ENCODE measurements at regions not wholly inside any gene's neighbourhood (a gene's known extent, or its start where the extent isn't known, plus 50 kb on each side); places are given as distances from the start of the nearest gene placed in this dataset.

DNA sequence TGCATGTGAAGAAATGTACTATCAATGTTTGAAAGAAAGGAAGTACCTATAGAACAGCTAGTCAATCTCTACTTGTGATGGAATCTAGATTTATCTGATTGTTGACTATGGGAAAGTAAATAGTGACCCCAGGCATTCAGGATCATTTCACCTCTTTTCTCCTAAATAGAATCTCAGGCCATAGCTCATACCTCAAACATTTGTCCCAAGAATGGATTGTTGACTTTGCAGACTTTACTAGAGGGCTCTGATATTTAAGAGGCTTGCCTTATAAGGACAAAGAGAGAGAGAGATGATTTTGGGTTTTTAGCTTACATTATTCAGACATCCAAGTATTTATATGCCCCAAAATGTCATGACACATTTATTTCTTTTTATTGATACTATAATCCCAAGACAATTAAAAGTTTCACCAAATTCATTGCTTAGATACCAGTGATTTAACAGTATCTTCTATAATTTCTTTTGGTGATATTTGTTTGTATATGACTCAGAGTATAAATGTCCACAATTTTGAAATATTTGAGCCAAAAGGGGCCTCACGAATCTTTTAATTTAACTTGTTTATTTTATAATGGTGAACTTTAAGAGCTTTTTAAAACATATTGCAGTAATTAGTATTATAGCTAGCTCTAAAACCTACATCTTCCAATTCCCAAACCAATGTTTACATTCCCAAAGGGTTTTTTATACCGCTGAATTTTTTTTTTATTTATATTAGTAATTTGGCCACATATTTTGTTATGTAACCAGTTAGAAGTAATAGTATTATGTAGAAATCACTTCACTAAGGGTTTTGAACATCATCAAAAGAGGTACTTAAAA lies 614.1 kb downstream of the PCDH7 start (continued):
- TF ChIP-seq SRF (IDR thresholded peaks at IDR 0.05; ENCODE audit: low read depth) (no peak), SIN3A (IDR thresholded peaks at IDR 0.05; ENCODE audit: low read depth) (no peak)

DNA sequence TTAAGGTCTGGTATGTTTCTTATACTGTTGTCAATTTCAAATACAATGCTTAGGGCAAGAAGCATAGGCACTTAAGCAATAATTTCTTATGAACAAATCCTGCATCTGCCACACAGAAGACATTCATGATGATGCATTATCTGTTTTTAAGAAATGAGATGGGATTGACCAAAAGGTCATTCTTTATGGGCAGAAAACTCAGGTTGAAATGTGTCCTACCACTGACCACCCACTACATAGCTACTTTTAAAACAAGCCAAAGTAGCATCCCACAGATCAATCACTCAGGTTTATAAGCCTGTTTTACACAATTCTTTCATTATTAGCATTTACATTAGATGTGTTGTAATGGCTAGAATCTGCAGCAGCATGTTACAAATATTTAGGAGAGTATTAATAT lies 617.8 kb downstream of the PCDH7 start:
- intact Hi-C loops (cut with micrococcal nuclease), result no loop called here
- BruUV-seq (replicated peaks), result no TSS peak
- RAD21 ChIA-PET (ENCODE audit: low non-redundant PET in 1 of 2, low total read pairs in 2 of 2, uncharacterized antibody in 2 of 2, unreplicated experiment in 2 of 2), result no interaction called here
- POLR2A ChIA-PET, result no interaction called here
- TF ChIP-seq, protein P1, sequence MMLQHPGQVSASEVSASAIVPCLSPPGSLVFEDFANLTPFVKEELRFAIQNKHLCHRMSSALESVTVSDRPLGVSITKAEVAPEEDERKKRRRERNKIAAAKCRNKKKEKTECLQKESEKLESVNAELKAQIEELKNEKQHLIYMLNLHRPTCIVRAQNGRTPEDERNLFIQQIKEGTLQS (IDR thresholded peaks at IDR 0.05), result no peak
- TF ChIP-seq POLR2AphosphoS5 (IDR thresholded peaks at IDR 0.05; ENCODE audit: low read depth, low read length) (no peak), SP1 (IDR thresholded peaks at IDR 0.05; ENCODE audit: low read depth) (no peak), ZFX (IDR thresholded peaks at IDR 0.05) (no peak), CBX3 (IDR thresholded peaks at IDR 0.05; ENCODE audit: low read depth) (no peak), RAD21 (IDR thresholded peaks at IDR 0.05; ENCODE audit: low read depth) (no peak), EZH2phosphoT487 (IDR thresholded peaks at IDR 0.05; ENCODE audit: borderline replicate concordance) (no peak), EZH2 (IDR thresholded peaks at IDR 0.05) (no peak), SRF (IDR thresholded peaks at IDR 0.05; ENCODE audit: low read depth) (no peak), ELF1 (IDR thresholded peaks at IDR 0.05; ENCODE audit: borderline replicate concordance, low read depth) (no peak), YY1 (IDR thresholded peaks at IDR 0.05; ENCODE audit: extremely low read depth, insufficient replicate concordance, low read depth, low read length) (no peak), ZNF274 (IDR thresholded peaks at IDR 0.05; ENCODE audit: low read depth, low read length) (no peak)
- TF ChIP-seq, protein P2, sequence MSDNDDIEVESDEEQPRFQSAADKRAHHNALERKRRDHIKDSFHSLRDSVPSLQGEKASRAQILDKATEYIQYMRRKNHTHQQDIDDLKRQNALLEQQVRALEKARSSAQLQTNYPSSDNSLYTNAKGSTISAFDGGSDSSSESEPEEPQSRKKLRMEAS (IDR thresholded peaks at IDR 0.05), result no peak
- TF ChIP-seq, protein P3, sequence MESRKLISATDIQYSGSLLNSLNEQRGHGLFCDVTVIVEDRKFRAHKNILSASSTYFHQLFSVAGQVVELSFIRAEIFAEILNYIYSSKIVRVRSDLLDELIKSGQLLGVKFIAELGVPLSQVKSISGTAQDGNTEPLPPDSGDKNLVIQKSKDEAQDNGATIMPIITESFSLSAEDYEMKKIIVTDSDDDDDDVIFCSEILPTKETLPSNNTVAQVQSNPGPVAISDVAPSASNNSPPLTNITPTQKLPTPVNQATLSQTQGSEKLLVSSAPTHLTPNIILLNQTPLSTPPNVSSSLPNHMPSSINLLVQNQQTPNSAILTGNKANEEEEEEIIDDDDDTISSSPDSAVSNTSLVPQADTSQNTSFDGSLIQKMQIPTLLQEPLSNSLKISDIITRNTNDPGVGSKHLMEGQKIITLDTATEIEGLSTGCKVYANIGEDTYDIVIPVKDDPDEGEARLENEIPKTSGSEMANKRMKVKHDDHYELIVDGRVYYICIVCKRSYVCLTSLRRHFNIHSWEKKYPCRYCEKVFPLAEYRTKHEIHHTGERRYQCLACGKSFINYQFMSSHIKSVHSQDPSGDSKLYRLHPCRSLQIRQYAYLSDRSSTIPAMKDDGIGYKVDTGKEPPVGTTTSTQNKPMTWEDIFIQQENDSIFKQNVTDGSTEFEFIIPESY (IDR thresholded peaks at IDR 0.05; ENCODE audit: extremely low read depth, insufficient replicate concordance, low read length), result no peak
- TF ChIP-seq, protein P4, sequence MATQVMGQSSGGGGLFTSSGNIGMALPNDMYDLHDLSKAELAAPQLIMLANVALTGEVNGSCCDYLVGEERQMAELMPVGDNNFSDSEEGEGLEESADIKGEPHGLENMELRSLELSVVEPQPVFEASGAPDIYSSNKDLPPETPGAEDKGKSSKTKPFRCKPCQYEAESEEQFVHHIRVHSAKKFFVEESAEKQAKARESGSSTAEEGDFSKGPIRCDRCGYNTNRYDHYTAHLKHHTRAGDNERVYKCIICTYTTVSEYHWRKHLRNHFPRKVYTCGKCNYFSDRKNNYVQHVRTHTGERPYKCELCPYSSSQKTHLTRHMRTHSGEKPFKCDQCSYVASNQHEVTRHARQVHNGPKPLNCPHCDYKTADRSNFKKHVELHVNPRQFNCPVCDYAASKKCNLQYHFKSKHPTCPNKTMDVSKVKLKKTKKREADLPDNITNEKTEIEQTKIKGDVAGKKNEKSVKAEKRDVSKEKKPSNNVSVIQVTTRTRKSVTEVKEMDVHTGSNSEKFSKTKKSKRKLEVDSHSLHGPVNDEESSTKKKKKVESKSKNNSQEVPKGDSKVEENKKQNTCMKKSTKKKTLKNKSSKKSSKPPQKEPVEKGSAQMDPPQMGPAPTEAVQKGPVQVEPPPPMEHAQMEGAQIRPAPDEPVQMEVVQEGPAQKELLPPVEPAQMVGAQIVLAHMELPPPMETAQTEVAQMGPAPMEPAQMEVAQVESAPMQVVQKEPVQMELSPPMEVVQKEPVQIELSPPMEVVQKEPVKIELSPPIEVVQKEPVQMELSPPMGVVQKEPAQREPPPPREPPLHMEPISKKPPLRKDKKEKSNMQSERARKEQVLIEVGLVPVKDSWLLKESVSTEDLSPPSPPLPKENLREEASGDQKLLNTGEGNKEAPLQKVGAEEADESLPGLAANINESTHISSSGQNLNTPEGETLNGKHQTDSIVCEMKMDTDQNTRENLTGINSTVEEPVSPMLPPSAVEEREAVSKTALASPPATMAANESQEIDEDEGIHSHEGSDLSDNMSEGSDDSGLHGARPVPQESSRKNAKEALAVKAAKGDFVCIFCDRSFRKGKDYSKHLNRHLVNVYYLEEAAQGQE (IDR thresholded peaks at IDR 0.05; ENCODE audit: low read depth), result no peak
- TF ChIP-seq, protein P5, sequence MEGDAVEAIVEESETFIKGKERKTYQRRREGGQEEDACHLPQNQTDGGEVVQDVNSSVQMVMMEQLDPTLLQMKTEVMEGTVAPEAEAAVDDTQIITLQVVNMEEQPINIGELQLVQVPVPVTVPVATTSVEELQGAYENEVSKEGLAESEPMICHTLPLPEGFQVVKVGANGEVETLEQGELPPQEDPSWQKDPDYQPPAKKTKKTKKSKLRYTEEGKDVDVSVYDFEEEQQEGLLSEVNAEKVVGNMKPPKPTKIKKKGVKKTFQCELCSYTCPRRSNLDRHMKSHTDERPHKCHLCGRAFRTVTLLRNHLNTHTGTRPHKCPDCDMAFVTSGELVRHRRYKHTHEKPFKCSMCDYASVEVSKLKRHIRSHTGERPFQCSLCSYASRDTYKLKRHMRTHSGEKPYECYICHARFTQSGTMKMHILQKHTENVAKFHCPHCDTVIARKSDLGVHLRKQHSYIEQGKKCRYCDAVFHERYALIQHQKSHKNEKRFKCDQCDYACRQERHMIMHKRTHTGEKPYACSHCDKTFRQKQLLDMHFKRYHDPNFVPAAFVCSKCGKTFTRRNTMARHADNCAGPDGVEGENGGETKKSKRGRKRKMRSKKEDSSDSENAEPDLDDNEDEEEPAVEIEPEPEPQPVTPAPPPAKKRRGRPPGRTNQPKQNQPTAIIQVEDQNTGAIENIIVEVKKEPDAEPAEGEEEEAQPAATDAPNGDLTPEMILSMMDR (IDR thresholded peaks at IDR 0.05 in 2 of 3, conservative IDR thresholded peaks at IDR 0.05 in 1 of 3; ENCODE audit: borderline replicate concordance in 1 of 3, insufficient read depth in 1 of 3, low read depth in 2 of 3, low read length in 2 of 3), result no peak
- DNase-seq (ENCODE audit: low read depth, low spot score) (no peak), ATAC-seq (no peak)
- CTCF ChIA-PET, result no interaction called here
- Histone ChIP-seq H3K36me3 (ENCODE audit: control insufficient read depth in 1 of 2, insufficient read depth in 2 of 2, low read length in 2 of 2) (no peaks in the 10 kb centered on the region), H3K4me1 (ENCODE audit: control insufficient read depth in 1 of 2, insufficient read depth in 2 of 2, low read length in 2 of 2) (no peaks in the 10 kb centered on the region), H3K9me2 (ENCODE audit: insufficient read depth) (no peaks in the 10 kb centered on the region), H3K9ac (ENCODE audit: low read length) (no peak overlapping the region), H4K20me1 (ENCODE audit: insufficient read depth) (no peaks in the 10 kb centered on the region), H3K9me3 (ENCODE audit: control insufficient read depth in 1 of 2, insufficient read depth in 1 of 2, low read depth in 1 of 2, low read length in 2 of 2) (no peaks in the 10 kb centered on the region), H3K27me3 (ENCODE audit: insufficient read depth, low read length) (no peaks in the 10 kb centered on the region), H3K4me3 (replicated peaks in 1 of 2; ENCODE audit: low read depth in 1 of 2, low read length in 2 of 2) (no peak overlapping the region), H2AFZ (ENCODE audit: low read depth, low read length, poor library complexity, severe bottlenecking) (no peak overlapping the region), H3K4me2 (ENCODE audit: low read length) (no peak overlapping the region), H3K79me2 (ENCODE audit: insufficient read depth, low read length) (no peaks in the 10 kb centered on the region), H3K27ac (ENCODE audit: low read depth, low read length) (no peak overlapping the region)

Data from HCT116 (cell line).